Adrenal gland (tissue), 9 donors: ENCODE measurements at regions not wholly inside any gene's neighbourhood (a gene's known extent, or its start where the extent isn't known, plus 50 kb on each side); places are given as distances from the start of the nearest gene placed in this dataset.

ENCODE experiments used
- DNase-seq, 7 donors: peaks; one replicate each; pipeline ENCODE4 v3.0.0-alpha.2; 2019 to 2020
- H3K27ac ChIP-seq, 5 donors: fragments of 200-600 bp; sonication (generic) in 4 of 5; 1 replicate in 3 of 5; 2 replicates in 2 of 5; pipeline versions ENCODE4 v1.5.1 to v1.8.0; 2016 to 2020; ENCODE audit warnings: mild to moderate bottlenecking in 1 of 5
- H3K27me3 ChIP-seq: fragments of 200-600 bp; 2 replicates; pipeline ENCODE4 v1.8.0; 2021
- H3K36me3 ChIP-seq, 2 donors: fragments of 200-600 bp; replicated peaks in 1 of 2; 1 replicate in 1 of 2; 2 replicates in 1 of 2; pipeline versions ENCODE4 v1.5.1 to v1.8.0; 2018 to 2022
- H3K4me1 ChIP-seq, 2 donors: fragments of 200-600 bp; replicated peaks in 1 of 2; 1 replicate in 1 of 2; 2 replicates in 1 of 2; pipeline versions ENCODE4 v1.5.1 to v1.8.0; 2018 to 2021
- H3K4me3 ChIP-seq, 4 donors: fragments of 200-600 bp; sonication (generic) in 3 of 4; one replicate each; pipeline ENCODE4 v1.5.1; 2016 to 2018
- H3K9me3 ChIP-seq, 3 donors: fragments of 200-600 bp; sonication (generic) in 1 of 3; replicated peaks in 1 of 3; 1 replicate in 2 of 3; 2 replicates in 1 of 3; pipeline versions ENCODE4 v1.5.1 to v1.8.0; 2016 to 2021
- CTCF ChIP-seq, 6 experiments: fragments of 450-650 bp in 4 of 6; fragments of 200-600 bp in 2 of 6; sonication (generic) in 1 of 6; IDR thresholded peaks; 1 replicate in 5 of 6; 2 replicates in 1 of 6; pipeline versions ENCODE4 v1.5.1 to v1.8.0; 2016 to 2021; ENCODE audit warnings: antibody characterized with exemption in 6 of 6, mild to moderate bottlenecking in 2 of 6, moderate library complexity in 1 of 6
- POLR2A ChIP-seq, 2 donors: fragments of 450-650 bp; IDR thresholded peaks; one replicate each; pipeline ENCODE4 v1.6.1; 2017; ENCODE audit warnings: antibody characterized with exemption in 2 of 2, mild to moderate bottlenecking in 2 of 2, moderate library complexity in 1 of 2
- WGBS, 4 donors: extraction: QIAGEN DNeasy Blood & Tissue Kit in 2 of 4; methylation state at CpG; one replicate each; pipeline versions ENCODE4 v1.1.5 to v1.1.7; 2013 to 2017; 5-methylcytosine and 5-hydroxymethylcytosine counted together
- intact Hi-C, 2 donors: fragments of 100-400 bp; cut with DNase I; formaldehyde crosslinking; loops; one replicate each; pipeline versions ENCODE4 v1.14.1 to v1.15.0; 2022 to 2023
- donor health status: healthy with polysubstance abuse.
- donor health status: Bipolar disorder and iron deficiency.
- donor health status: DM: yes; HTN: yes; CAD: no.
- donor health status: DM: no; HTN: no; CAD: no.
- donor health status: DM: no; HTN: no; CAD: no.

GRCh38 chr21:15282665-15283064 lies 217.9 kb upstream of the NRIP1 start:
- Histone ChIP-seq H3K9me3 (no peaks in the 10 kb centered on the region), H3K4me1 (no peaks in the 10 kb centered on the region), H3K36me3 (no peaks in the 10 kb centered on the region), H3K27ac (no peak overlapping the region), H3K27me3 (no peaks in the 10 kb centered on the region), H3K4me3 (no peak overlapping the region)
- DNase-seq = no peak
- intact Hi-C loops = no loop called here
- TF ChIP-seq CTCF (IDR thresholded peaks at IDR 0.05) (no peak), POLR2A (IDR thresholded peaks at IDR 0.05) (no peak)
- WGBS, 4 donors = 87 to 100% (median 93%) methylated on average over 1 of the region's 1 CpG

DNA sequence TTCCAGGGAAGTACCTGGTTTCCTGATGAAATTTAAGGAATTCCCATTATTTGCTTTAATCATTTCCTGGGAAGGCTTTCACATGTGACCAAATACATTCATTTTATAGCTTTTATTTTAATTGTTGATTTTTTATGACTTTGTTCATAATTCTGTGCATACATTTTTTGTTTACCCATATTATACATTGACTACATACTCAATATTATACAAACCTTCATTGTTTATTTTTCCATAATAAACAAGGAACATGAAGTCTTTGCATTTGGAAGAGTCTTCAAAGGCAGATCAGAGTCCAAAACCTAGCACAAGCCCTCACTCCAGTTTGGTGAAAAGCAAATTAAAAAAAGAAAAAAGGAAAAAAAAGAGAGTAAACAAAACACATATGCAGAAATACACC lies 218.3 kb upstream of the NRIP1 start:
- intact Hi-C loops = no loop called here
- Histone ChIP-seq H3K27ac (no peak overlapping the region), H3K36me3 (no peaks in the 10 kb centered on the region), H3K4me1 (no peaks in the 10 kb centered on the region), H3K9me3 (no peaks in the 10 kb centered on the region), H3K4me3 (no peak overlapping the region), H3K27me3 (no peaks in the 10 kb centered on the region)
- TF ChIP-seq POLR2A (IDR thresholded peaks at IDR 0.05) (no peak), CTCF (IDR thresholded peaks at IDR 0.05) (no peak)
- DNase-seq = no peak

- H3K9me3 ChIP-seq = no peaks in the 10 kb centered on the region
- no peaks in the 10 kb centered on the region for H3K36me3 ChIP-seq
- intact Hi-C loops = no loop called here
- H3K27me3 ChIP-seq = no peaks in the 10 kb centered on the region
- H3K4me1 ChIP-seq = no peaks in the 10 kb centered on the region
- 44 to 60% (median 56%) methylated on average over 2 of the region's 2 CpGs for WGBS, 4 donors
- TF ChIP-seq POLR2A (IDR thresholded peaks at IDR 0.05) = no peak
- TF ChIP-seq CTCF (IDR thresholded peaks at IDR 0.05) = no peak
- no peak overlapping the region for H3K4me3 ChIP-seq
- H3K27ac ChIP-seq = no peak overlapping the region
- no peak for DNase-seq
These were observed 219.0 kb upstream of the NRIP1 start for GRCh38 chr21:15283789-15284188.

- Histone ChIP-seq H3K36me3 (no peaks in the 10 kb centered on the region), H3K4me1 (no peaks in the 10 kb centered on the region), H3K27me3 (no peaks in the 10 kb centered on the region), H3K9me3 (no peaks in the 10 kb centered on the region), H3K4me3 (no peak overlapping the region), H3K27ac (no peak overlapping the region)
- no peak for TF ChIP-seq CTCF (IDR thresholded peaks at IDR 0.05)
- no peak for TF ChIP-seq POLR2A (IDR thresholded peaks at IDR 0.05)
- DNase-seq = no peak
- WGBS, 4 donors = 92 to 94% (median 93%) methylated on average over 4 of the region's 4 CpGs
- intact Hi-C loops = no loop called here
These were observed 220.8 kb upstream of the NRIP1 start for GRCh38 chr21:15285556-15285955.
